Mesodermal cell (in vitro differentiated cells): ENCODE measurements at regions not wholly inside any gene's neighbourhood (a gene's known extent, or its start where the extent isn't known, plus 50 kb on each side); places are given as distances from the start of the nearest gene placed in this dataset.

ENCODE experiments used
- H3K27ac ChIP-seq: 2 replicates; pipeline ENCODE4 v1.7.0; 2013; ENCODE audit warnings: mild to moderate bottlenecking, low read depth, low read length, moderate library complexity; ENCODE audit not compliant: severe bottlenecking
- H3K36me3 ChIP-seq: 2 replicates; pipeline ENCODE4 v1.7.1; 2013; ENCODE audit warnings: mild to moderate bottlenecking, low read length, moderate library complexity; ENCODE audit not compliant: control insufficient read depth, insufficient read depth
- H3K4me1 ChIP-seq: one replicate; pipeline ENCODE4 v1.7.1; 2013; ENCODE audit warnings: mild to moderate bottlenecking, low read length; ENCODE audit not compliant: insufficient read depth, control insufficient read depth, poor library complexity, severe bottlenecking
- H3K4me3 ChIP-seq: 2 replicates; pipeline ENCODE4 v1.7.0; 2013; ENCODE audit warnings: low read length, control low read depth, mild to moderate bottlenecking; ENCODE audit not compliant: insufficient read depth, poor library complexity, severe bottlenecking; ENCODE audit errors: extremely low read depth
- H3K9me3 ChIP-seq: 2 replicates; pipeline ENCODE4 v1.7.1; 2013; ENCODE audit warnings: mild to moderate bottlenecking, low read length, moderate library complexity; ENCODE audit not compliant: control insufficient read depth
- WGBS, 2 experiments: methylation state at CpG; one replicate each; pipeline ENCODE4 v1.1.5; 2013; ENCODE audit warnings: missing lambda C conversion rate in 2 of 2; ENCODE audit not compliant: insufficient coverage in 2 of 2; 5-methylcytosine and 5-hydroxymethylcytosine counted together

- Histone ChIP-seq H3K36me3 (no peaks in the 10 kb centered on the region), H3K4me1 (no peaks in the 10 kb centered on the region), H3K27ac (no peak overlapping the region), H3K9me3 (no peaks in the 10 kb centered on the region), H3K4me3 (no peak overlapping the region)
- 93 to 94% methylated on average over 4 to 5 of the region's 9 CpGs for WGBS, 2 experiments
These were observed 127.2 kb upstream of the PABPC4L start for GRCh38 chr4:134328741-134329140.

- Histone ChIP-seq H3K36me3 (no peaks in the 10 kb centered on the region), H3K27ac (no peak overlapping the region), H3K4me1 (no peaks in the 10 kb centered on the region), H3K9me3 (no peaks in the 10 kb centered on the region), H3K4me3 (no peak overlapping the region)
- 90 to 95% methylated on average over 34 to 38 of the region's 41 CpGs for WGBS, 2 experiments
These were observed 125.9 kb upstream of the PABPC4L start for GRCh38 chr4:134327274-134328122.

GRCh38 chr4:134326866-134327265, 125.3 kb upstream of the PABPC4L start:
- 92 to 97% methylated on average over 15 of the region's 16 CpGs for WGBS, 2 experiments
- Histone ChIP-seq H3K4me1 (no peaks in the 10 kb centered on the region), H3K36me3 (no peaks in the 10 kb centered on the region), H3K27ac (no peak overlapping the region), H3K9me3 (no peaks in the 10 kb centered on the region), H3K4me3 (no peak overlapping the region)

- no peaks in the 10 kb centered on the region for H3K36me3 ChIP-seq
- no CpG with 5 or more reads among the region's 1 CpG for WGBS, 2 experiments
- H3K4me1 ChIP-seq, result no peaks in the 10 kb centered on the region
- no peaks in the 10 kb centered on the region for H3K9me3 ChIP-seq
- no peak overlapping the region for H3K4me3 ChIP-seq
- no peak overlapping the region for H3K27ac ChIP-seq
These were observed 122.6 kb upstream of the PABPC4L start for GRCh38 chr4:134324179-134324578.

DNA sequence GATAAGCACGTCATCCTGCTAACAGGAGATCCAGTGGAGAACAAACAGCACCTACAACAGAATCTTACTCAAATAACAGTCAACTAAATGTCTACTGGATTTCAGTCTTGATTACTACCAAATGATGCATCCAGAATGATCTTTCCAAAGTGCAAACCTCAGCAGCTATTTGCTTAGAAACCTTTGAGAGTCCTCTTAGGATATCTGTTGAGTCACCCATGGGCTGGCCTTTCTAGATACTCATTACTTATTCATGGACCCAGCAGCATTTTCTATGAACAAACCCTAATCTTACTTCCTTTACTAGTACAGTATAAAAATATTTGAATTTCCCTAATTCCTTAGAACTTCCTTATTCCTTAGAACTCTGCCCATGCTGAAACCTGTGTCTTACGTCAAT, 118.5 kb upstream of the PABPC4L start:
- 0% methylated on average over 1 of the region's 2 CpGs for WGBS, 2 experiments
- Histone ChIP-seq H3K4me1 (no peaks in the 10 kb centered on the region), H3K36me3 (no peaks in the 10 kb centered on the region), H3K27ac (no peak overlapping the region), H3K4me3 (no peak overlapping the region), H3K9me3 (no peaks in the 10 kb centered on the region)

GRCh38 chr4:134313591-134313990, 112.0 kb upstream of the PABPC4L start:
- no peak overlapping the region for H3K27ac ChIP-seq
- no peaks in the 10 kb centered on the region for H3K36me3 ChIP-seq
- H3K4me1 ChIP-seq, result no peaks in the 10 kb centered on the region
- H3K4me3 ChIP-seq, result no peak overlapping the region
- H3K9me3 ChIP-seq, result no peaks in the 10 kb centered on the region
- no CpG with 5 or more reads among the region's 2 CpGs for WGBS, 2 experiments

DNA sequence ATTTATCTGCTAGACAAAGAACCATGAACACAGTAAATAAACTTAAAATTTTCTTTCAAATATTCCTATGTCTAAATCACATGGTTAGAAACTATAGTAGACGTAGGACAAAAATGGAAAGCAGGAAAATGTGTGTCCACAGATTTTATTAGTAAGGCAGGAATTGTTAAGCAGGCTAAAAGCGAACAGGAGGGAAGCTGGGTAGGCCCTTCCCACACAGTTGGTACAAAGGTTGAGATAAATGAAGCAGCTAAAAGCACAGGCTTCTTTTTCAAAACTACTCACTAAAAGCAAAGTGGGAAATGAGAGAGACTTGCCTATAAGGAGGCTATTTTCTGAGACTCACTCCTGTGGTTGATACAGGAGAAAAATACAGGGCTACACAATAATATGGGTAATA, 108.1 kb upstream of the PABPC4L start:
- H3K36me3 ChIP-seq, result no peaks in the 10 kb centered on the region
- no peak overlapping the region for H3K4me3 ChIP-seq
- no peaks in the 10 kb centered on the region for H3K4me1 ChIP-seq
- no peaks in the 10 kb centered on the region for H3K9me3 ChIP-seq
- WGBS, 2 experiments, result 93 to 95% methylated on average over 2 of the region's 2 CpGs
- no peak overlapping the region for H3K27ac ChIP-seq

GRCh38 chr4:134308910-134309309, 107.3 kb upstream of the PABPC4L start:
- no peaks in the 10 kb centered on the region for H3K9me3 ChIP-seq

DNA sequence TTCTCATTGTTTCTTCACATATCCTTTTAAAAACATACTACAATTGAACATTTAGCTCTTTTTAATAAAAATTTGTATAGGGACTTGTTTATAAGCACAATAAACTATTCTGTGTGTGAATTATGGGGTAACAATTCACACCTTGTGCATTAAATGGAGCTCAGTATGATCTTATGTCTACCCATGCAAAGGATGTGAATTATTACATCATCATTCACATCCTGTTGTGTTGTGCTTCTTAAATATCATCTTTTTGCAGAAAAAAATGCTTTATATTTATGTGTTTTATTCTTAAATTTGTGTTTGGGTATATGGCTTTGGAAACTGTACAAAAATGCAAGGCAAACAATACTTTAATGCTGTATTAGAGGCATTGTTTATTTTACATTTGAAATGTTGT, 96.7 kb upstream of the PABPC4L start:
- H3K4me1 ChIP-seq, result no peaks in the 10 kb centered on the region
- H3K4me3 ChIP-seq, result no peak overlapping the region
- no peaks in the 10 kb centered on the region for H3K36me3 ChIP-seq
- peaks cover 6% of the 10 kb centered on the region for H3K9me3 ChIP-seq
- no peak overlapping the region for H3K27ac ChIP-seq

More at GRCh38 chr4:134308910-134309309, 107.3 kb upstream of the PABPC4L start:
- Histone ChIP-seq H3K4me1 (no peaks in the 10 kb centered on the region), H3K36me3 (no peaks in the 10 kb centered on the region), H3K27ac (no peak overlapping the region), H3K4me3 (no peak overlapping the region)

DNA sequence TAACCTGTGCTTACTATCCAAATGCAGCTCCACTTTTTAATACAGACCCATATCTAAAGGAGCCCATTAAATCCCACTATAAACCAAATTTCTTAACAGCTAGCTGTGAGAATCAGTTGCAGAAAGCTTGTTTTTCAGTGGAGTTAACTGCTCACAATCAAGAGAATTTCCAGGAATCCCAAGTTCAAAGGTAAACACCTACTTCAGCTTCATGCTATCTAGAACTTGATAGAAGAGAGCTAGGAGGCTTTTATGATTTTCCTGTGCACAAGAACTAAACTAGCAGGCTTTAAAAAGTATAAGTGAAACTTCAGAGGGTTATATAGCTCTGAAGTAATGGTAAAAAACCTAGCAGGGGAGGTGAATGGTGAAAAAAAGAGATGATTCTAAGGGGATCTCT, 96.2 kb upstream of the PABPC4L start:
- Histone ChIP-seq H3K27ac (no peak overlapping the region), H3K4me1 (no peaks in the 10 kb centered on the region), H3K4me3 (no peak overlapping the region), H3K36me3 (no peaks in the 10 kb centered on the region), H3K9me3 (peaks cover 6% of the 10 kb centered on the region)

- Histone ChIP-seq H3K4me3 (no peak overlapping the region), H3K36me3 (no peaks in the 10 kb centered on the region), H3K9me3 (no peaks in the 10 kb centered on the region), H3K4me1 (no peaks in the 10 kb centered on the region), H3K27ac (no peak overlapping the region)
- 100% methylated on average over 1 of the region's 2 CpGs; no CpG with 5 or more reads in 1 of the 2 experiments for WGBS, 2 experiments
These were observed 81.1 kb upstream of the PABPC4L start for GRCh38 chr4:134282680-134283079.
